ENCODE measurements at regions not wholly inside any gene's neighbourhood (a gene's known extent, or its start where the extent isn't known, plus 50 kb on each side); places are given as distances from the start of the nearest gene placed in this dataset.

DNA sequence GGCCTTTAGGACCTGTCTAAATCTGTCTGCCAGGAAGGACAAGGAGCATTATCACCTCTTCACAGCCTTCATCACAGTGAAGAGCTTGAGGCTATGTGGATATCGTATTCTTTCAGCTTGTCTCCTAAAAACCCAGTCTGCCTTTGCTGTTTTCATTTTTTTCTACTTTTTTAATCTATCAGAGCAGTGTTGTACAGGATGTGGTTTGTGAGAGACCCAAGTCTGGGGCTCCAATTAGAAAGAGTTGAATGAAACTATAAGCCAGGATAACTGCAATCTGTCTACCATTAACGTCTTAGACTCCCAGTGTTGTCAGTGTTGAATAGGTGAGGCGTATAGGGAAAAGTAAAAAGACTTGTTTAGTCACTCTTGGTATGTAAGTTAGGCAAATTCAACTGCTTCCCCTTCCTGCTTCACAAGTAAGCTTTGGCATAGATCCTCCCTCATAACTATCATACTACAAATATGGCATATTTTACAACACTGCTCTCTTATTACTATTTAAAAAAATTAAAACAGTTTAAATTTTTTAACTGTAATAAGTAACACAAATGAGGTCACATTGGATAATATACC lies 1225.8 kb upstream of the PRMT6 start:
- no peak for TF ChIP-seq CTCF (IDR thresholded peaks at IDR 0.05; ENCODE audit: insufficient read depth, low read length)
- H3K4me3 ChIP-seq (ENCODE audit: low read depth, low read length) = no peak overlapping the region
- DNase-seq (ENCODE audit: low read depth) = no peak

DNA sequence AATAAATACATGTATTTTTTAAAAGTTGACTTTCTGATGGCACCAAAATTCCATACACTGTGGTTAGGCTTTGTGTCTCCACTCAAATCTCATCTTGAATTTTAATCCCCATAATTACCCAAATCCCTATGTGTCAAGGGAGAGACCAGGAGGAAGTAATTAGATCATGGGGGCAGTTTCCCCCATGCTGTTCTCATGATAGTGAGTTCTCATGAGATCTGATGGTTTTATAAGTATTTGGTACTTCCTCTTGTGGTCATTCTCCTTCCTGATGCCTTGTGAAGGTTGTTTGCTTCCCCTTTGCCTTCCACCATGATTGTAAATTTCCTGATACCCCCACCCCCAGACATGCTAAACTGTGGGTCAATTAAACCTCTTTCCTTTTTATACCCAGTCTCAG lies 1218.4 kb upstream of the PRMT6 start:
- TF ChIP-seq CTCF (IDR thresholded peaks at IDR 0.05; ENCODE audit: insufficient read depth, low read length) = no peak
- no peak overlapping the region for H3K4me3 ChIP-seq (ENCODE audit: low read depth, low read length)
- DNase-seq (ENCODE audit: low read depth) = no peak

GRCh38 chr1:105865546-105865945 lies 1190.9 kb upstream of the PRMT6 start:
- no peak for DNase-seq (ENCODE audit: low read depth)
- TF ChIP-seq CTCF (IDR thresholded peaks at IDR 0.05; ENCODE audit: insufficient read depth, low read length) = no peak
- H3K4me3 ChIP-seq (ENCODE audit: low read depth, low read length) = no peak overlapping the region

DNA sequence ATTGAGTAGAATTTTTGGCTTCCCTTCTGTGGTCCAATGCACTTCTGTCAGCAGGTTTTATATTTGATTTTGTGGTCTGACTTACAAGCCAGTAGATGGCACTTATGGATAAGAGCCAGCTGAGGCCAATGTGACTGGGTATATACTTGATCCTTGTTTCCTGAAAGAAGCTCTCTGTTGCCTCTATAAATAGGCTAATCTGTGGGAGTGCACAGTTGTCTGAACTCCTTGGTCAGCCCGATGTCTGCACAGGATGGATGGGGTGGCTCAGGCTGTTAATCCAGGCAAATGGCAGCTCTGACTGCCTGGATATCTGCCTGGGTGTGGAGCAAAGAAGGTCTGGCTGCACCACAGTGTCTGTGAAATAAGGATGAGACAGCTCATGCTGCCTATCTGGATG lies 1183.7 kb upstream of the PRMT6 start:
- H3K4me3 ChIP-seq (ENCODE audit: low read depth, low read length) = no peak overlapping the region
- DNase-seq (ENCODE audit: low read depth) = no peak
- TF ChIP-seq CTCF (IDR thresholded peaks at IDR 0.05; ENCODE audit: insufficient read depth, low read length) = no peak

DNA sequence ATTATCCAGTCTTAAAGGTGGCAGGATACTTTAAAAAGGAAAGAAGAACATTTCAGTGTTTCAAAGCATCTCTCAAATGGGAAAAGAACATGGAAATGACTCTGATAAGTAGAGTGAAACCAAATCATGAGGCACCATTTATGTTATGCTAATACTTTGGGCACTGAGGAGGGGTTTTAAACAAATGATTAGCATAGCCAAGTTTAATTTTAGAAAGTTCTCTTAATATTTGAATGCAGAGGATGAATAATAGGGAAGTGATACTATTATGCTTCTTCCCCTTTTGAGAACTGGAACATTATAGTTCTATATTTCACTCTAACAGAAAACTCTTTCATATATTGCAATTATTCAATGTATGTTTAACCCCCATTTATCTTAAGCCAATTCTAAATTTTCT lies 1181.9 kb upstream of the PRMT6 start:
- no peak overlapping the region for H3K4me3 ChIP-seq (ENCODE audit: low read depth, low read length)
- no peak for DNase-seq (ENCODE audit: low read depth)
- no peak for TF ChIP-seq CTCF (IDR thresholded peaks at IDR 0.05; ENCODE audit: insufficient read depth, low read length)

DNA sequence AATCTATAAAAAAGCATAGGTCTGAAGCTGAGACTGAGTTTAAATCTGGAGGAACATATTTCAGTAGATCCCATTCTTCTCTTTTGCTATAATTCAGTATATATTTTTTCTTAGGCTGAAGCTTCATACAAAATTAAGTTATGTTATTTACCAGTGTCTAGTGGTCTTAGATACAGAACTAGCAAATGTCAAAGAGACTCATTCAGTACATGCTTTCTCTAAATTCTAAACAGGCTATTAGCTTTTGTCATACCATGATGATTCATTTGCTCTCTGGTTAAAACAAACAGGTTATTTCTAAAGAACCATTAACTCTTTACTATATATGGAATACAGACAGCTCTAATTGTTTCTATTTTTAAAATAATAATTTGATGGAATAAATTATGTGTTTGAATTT lies 1170.2 kb upstream of the PRMT6 start:
- TF ChIP-seq CTCF (IDR thresholded peaks at IDR 0.05; ENCODE audit: insufficient read depth, low read length) = no peak
- no peak for DNase-seq (ENCODE audit: low read depth)
- H3K4me3 ChIP-seq (ENCODE audit: low read depth, low read length) = no peak overlapping the region

- DNase-seq (ENCODE audit: low read depth) = no peak
- TF ChIP-seq CTCF (IDR thresholded peaks at IDR 0.05; ENCODE audit: insufficient read depth, low read length) = no peak
- H3K4me3 ChIP-seq (ENCODE audit: low read depth, low read length) = no peak overlapping the region
These were observed 1165.2 kb upstream of the PRMT6 start for GRCh38 chr1:105891308-105891707.

All from fibroblast of the aortic adventitia (primary cell).